Vagina (tissue), 2 donors: ENCODE measurements at regions not wholly inside any gene's neighbourhood (a gene's known extent, or its start where the extent isn't known, plus 50 kb on each side); places are given as distances from the start of the nearest gene placed in this dataset.

Experiments
- CTCF ChIP-seq, 3 experiments: fragments of 450-650 bp in 2 of 3; fragments of 200-600 bp in 1 of 3; sonication (generic) in 1 of 3; IDR thresholded peaks; one replicate each; pipeline ENCODE4 v1.5.1; 2017 to 2019; ENCODE audit warnings: antibody characterized with exemption in 3 of 3, mild to moderate bottlenecking in 2 of 3, moderate library complexity in 2 of 3
- POLR2A ChIP-seq, 2 donors: fragments of 450-650 bp; IDR thresholded peaks; one replicate each; pipeline ENCODE4 v1.6.1; 2017; ENCODE audit warnings: antibody characterized with exemption in 2 of 2, mild to moderate bottlenecking in 2 of 2, moderate library complexity in 2 of 2

GRCh38 chr11:93958991-93959390 lies 62.2 kb upstream of the HEPHL1 start:
- TF ChIP-seq CTCF (IDR thresholded peaks at IDR 0.05), result no peak
- no peak for TF ChIP-seq POLR2A (IDR thresholded peaks at IDR 0.05)
